ENCODE measurements at regions not wholly inside any gene's neighbourhood (a gene's known extent, or its start where the extent isn't known, plus 50 kb on each side); places are given as distances from the start of the nearest gene placed in this dataset.

GRCh38 chr4:175273995-175274753 lies 356.0 kb downstream of the ADAM29 start:
- TF ChIP-seq CTCF (conservative IDR thresholded peaks at IDR 0.05; ENCODE audit: low read length) (no peak), EZH2phosphoT487 (IDR thresholded peaks at IDR 0.05; ENCODE audit: borderline replicate concordance) (no peak)
